ENCODE measurements at regions not wholly inside any gene's neighbourhood (a gene's known extent, or its start where the extent isn't known, plus 50 kb on each side); places are given as distances from the start of the nearest gene placed in this dataset.

DNA sequence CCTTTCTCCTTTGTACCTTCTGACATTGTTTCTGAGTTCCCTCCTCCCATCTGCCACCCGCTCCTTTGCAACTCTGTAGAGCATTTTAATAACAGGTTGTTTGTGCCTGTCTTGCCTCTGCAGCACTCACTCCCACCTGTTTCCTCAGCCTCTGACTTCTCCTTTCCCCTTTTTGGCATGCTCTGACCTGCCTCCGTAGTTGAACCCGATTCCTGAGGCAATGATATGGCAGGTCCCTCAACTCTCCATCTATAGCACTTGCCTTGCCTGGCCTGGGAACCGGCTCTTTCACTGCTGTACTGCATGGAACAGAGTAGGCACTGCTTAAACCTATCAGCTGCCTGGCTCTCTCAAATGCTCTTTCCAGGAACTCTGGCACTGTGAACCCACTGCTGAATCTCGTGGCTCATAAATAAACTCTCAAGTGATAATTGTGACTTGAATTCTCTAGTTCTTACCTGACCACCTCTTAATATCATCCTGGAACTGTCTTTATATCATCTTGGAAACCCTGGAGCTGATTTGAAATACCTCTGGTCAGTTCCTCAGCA lies 50.3 kb downstream of the UTRN start:
- DNase-seq: no peak

DNA sequence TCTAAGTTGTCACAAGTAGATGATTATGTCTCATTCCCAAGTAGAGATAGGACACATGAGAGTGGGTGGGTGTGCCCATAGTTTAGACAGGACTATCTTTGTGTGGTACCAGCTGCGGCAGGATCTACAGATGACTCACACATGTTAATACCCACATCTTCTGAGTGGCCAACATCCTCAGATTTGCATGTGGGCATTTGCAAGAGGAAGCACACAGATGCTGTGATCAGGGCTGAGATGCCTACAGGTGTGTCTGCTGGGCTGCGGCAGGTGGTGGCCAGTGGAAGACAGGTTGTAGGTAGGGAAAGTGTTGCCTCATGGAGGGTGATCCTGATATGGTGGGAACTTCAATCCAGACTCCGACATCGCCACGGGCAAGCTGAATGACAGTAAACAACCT lies 50.8 kb downstream of the UTRN start:
- peak; percentile 53 for DNase-seq

DNA sequence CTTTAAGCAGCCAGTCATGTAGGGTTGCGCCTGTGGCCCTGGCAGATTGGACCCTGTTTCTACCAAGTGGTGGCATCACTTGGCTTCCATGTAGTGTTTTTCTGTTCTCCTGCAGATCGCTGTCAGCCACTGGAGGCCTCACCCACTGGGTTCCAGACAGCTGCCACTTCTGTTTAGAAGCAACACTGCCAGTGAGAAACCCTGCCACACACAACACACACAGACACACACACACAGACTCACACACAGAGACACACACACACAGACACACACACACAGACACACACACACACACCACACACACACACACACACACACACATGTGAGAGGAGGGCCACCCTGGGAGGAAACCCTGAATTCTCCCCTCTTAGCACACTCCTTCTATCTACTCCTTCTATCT lies 51.8 kb downstream of the UTRN start:
- DNase-seq: no peak

DNA sequence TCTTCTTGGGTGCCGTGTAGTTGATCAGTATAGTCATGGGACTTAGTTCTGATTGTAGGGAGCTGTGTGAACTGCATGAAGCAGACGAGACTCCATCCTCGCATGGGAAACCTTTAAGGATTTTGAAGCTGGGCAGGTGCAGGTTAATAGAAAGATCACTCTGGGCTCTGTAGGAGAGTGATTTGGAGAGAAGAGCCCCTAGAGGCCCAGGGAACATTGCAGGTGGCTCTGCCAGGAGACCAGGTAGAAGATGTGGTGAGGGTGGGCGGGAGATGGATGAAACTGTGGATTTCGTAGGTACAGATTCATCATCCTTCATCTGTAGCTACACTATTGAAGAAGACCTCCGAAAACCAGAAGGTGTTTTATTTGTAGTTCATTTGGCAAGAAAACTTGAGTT lies 53.3 kb downstream of the UTRN start:
- no peak for DNase-seq

DNA sequence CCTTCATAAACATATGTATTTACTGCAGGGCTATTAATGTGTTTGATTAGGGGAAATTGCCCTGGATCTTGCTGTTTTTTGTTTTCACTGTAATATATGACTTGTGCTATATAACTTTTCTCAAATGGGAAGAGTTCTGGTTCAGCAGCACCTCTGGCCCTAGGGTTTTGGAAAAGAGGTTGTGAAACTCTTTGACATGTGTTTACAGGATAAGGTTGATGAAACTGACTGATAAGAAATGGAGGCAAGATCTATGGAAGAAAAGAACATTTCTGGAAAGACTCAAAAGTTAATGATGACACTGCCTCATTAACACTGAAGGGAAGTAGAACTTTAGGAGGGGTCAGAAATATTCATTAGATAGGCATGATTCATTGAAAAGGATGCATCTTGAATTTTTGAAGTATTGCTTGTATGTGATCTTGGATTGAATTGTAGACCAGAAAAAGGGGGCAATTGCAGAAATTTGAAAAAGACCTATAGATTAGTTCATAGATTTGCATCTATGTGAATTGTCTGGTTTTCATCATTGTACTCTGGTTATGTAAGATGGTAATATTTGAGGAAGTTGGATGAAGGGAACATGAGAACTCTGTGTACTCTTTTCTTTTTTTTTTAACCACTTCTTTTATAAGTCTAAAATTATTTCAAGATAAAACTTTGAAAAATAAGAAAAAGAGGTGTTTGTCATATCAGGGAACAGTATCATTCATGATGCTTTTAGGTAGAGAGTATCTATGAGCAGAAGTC lies 54.0 kb downstream of the UTRN start:
- no peak for DNase-seq

DNA sequence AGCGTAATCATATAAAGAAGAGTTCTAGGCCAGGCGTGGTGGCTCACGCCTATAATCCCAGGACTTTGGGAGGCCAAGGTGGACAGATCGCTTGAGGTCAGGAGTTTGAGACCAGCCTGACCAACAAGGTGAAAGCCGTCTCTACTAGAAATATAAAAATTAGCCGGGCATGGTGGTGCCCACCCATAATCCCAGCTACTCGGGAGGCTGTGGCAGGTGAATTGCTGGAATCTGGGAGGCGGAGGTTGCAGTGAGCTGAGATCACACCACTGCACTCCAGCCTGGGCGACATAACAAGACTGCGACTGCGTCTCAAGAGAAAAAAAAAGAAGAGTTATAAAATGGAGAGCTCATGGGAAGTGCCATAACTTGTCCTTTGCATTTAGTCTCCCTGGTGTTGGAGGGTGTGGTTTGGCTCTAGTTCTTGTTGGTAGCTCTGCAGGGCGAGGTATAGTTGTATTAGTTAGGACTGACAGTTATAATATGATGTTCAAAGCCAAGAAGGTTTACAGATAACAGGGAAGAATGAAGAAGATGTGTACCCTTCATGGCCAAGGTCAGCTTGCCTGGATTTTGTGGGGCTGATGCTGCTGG lies 54.8 kb downstream of the UTRN start:
- DNase-seq: no peak

DNA sequence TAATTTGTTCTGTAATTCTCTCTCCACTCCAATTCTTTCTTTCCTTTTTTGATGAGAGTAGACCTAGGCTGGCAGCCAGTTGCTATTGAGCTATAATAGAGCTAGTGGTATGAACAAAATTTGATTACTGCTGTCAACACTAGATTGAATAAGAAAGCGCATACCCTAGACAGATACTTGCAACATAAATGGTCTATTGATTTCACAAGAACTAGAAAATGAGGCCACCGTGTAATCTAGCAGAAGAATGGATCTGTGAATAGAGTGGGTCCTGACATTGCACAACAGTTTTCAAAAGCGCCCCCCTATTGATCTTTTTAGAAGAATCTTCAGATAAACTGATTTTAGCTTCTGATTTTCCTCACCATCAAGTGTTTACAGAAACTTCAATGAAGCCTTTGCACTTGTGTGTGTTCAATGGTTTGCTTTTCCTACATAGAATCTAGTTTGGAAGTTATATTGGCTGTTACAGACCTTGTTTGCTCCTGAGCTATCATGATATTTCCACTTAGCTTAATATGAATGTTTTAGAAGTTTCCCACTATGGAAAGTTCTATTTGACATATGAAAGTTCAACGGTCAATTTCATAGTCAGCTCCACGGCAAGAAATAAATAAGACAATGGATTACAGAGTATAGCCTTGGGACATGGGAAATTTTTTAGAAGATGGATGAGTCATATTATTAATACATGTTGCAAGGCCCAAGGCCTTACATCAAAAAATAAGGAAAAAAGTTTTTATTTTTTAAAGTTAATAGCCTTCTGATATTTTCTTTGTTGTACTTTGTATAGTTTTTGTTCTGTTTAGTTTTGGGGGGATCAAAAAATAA lies 55.6 kb downstream of the UTRN start:
- no peak for DNase-seq

DNA sequence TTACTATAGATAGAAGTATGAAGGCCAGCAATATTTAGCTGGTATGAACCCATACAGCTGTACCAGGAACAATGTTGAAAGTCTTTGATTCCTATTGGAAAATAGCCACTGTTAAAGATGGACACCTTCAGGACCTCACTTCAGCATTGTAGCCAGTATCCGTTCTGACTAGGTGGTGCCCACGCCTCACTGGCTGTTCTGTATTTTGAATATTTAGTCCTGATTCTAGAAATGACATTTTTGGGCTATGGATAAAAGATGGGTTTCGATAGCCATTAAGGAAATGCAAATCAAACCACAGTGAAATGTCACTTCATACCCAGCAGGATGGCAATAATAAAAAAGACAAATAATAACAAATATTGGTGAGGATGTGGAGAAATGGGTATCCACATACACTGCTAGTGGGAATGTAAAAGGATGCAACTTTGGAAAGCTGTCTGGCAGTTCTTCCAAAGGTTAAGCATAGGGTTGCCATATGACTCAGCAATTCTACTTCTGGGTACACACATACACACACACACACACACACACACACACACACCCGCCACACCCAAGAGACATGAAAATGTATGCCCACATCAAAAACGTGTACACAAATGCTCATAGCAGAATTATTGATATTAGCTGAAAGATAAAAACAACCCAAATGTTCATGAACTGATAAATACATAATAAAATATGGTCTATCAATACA lies 56.8 kb downstream of the UTRN start:
- peak; percentile 29 for DNase-seq

DNA sequence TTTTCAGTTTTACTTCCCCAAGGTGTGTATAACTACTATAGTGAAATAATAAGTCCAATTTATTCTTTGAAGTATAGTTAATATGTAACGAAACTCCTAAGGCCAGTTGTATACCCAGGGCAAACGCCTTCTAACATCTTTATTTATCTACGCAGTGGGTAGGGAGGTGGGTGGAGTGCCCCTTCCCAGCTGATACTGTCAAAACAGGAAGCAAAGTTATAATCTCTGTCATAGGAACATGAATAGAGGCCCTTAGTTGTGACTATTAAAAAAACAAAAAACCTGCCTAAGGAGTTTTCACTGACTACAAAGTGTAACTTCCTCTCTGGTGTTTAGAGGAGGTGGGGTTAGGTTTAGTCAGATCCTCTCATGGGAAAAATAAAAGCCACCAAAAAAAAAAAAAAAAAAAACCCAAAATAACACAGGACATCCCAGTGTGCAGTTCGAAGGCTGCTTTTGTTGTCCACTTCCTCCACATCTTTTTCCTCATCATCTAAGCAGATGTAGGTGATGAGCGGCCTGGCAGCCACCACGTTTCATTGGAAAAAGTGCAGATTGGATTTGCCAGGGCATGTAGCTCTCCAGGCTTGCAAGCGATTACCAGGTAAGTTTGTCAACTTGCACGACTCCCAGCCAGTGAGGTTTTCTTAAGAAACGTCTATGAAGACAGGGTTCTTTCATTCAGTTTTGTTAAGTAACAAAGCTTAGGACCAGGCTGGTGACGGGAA lies 58.7 kb downstream of the UTRN start:
- peak; percentile 80 for DNase-seq

DNA sequence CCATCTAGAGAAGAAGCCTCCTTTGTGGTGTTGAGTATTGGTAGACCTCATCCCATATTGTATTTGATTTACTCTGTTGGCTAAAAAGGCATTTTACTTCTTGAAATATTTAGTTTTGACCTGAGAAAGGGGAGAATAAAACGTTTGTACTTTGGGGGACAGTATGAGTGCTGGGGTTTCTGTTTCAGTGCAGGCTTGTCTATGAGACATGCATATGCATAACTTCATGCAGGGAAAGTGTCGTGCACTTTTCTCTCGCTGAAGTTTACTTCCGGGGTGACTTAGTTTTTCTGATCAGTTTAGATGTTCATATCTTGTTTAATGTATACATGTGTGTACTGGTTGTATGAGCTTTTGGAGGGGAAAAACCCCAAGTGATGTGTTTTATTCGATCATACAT lies 59.5 kb downstream of the UTRN start:
- peak; percentile 59 for DNase-seq

DNA sequence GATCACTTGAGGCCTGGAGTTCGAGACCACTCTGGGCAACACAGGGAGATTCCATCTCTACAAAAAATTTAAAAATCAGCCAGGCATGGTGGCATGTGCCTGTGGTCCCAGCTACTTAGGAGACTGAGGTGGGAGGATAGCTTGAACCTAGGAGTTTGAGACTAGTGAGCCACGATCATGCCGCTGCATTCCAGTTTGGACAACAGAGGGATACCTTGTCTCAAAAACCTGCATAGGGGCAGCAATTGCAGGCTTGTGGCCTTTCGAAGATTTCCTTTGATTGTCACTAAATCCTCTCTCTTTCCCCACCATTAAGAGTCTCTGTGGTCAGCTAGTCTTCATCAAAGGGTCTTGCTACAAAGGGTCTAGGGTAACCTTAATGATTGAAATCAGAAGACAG lies 60.3 kb downstream of the UTRN start:
- DNase-seq: no peak

DNA sequence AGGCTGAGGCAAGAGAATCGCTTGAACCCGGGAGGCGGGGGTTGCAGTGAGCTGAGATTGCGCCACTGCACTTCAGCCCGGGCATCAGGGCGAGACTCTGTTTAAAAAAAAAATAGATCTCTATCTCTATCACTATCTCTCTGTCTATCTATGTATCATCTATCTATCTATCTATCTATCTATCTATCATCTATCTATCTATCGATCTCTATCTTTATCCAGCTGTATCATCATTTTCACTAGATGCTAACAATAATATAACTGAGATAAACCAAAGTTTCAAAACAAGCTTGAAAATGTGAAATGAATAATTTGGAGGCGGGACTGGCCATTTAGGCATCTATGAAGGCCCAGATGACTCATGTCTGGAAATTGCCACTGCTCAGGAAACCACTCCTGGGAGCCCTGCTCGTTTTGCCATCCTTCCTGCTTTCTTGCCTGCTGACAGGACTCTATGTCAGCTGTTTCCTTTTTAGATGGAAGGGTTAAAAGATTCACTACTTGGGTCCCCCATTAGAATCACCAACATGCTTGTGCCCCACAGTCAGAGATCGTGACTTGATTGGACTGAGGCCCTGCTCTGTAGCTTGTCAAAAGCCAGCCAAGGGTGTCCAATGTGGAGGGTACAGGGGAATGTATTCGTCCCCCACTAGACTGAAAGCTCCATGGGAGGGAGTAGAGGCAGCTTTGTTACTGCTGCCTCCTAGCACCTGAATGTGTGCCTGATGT lies 61.7 kb downstream of the UTRN start:
- DNase-seq: peak; percentile 26

DNA sequence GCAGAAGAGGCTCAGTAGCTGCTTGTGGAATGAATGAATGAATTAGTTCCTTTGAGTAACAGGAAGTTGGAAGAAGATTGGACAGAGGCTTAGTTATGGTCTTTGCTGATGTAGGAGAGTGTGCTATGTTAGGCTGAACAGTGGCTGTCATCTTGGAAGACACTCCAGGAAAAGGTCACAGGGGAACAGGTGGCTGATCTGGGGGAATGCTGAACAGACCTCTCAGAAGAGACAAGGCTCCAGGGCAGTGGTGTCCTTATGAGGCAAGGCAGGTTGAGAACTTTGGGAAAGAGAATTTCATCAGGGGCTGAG lies 62.3 kb downstream of the UTRN start:
- DNase-seq: no peak

DNA sequence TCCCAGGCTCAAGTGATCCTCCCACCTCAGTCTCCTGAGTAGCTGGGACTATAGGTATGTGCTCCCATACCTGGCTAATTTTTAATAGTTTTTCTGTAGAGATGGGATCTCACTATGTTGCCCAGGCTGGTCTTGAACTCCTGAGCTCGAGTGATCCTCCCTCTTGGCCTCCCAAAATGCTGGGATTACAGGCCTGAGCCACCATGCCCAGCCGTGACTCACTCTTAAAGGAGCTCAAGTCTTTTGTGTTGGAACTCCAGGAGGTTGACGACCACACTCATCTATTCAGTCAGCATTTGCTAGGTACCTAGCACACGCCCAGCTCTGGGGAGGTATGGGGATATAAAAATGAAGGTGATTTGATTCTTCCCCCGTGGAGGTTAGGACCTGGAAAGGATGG lies 62.8 kb downstream of the UTRN start:
- DNase-seq: no peak

DNA sequence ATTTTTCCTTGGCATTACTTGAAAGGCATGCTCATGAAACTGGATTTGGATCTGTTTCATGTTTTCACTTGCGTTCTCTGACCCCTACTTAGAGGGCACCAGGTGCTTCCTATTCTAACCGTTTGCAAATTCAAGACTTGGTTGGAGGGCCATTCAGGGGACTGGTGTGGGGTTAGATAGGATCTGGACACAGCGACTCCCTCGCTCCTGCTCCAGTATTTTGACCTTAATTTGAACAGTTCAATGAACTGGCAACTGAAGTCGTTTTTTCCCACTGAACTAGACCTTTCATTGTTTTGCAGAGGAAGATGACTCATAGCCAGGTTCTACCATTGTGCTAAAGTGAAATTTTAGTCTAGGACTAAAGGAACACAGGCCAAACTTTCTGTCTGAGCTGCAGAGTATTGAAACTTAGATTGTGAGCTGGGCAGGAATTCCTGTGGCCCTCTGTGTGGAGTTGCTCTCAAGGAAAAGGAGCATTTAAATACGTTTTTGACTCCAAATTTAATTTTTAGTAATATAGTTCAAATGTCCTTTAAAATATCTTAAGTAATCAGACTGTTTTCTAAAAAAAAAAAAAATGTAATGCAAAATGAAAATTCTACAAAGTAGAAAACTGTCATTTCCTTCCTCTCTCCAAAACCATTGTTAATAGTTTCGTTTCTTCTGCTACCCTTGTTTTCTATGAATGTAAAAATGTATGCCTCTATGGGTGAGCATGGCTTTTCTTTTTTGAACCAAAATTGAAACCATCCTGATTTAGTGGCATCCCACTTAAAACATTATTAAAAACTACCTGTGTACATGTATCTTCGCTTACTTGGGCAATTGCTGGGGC lies 64.8 kb downstream of the UTRN start:
- peak; percentile 43 for DNase-seq

DNA sequence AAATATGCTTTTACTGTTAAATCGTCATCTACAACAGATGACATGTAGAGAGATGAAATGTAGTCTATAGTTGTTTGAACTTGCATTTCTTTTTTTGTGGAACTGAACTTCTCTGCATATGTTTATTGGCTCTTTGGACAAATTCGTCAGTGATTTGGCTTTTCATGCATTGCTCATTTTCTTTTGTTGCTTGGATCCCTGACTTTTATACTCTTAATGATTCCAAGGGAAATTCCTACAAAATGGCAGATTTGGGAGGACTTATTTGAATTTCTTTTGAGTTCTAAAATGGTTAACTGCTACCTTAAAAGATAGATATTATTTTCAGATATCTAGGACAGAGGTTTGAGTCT lies 65.4 kb downstream of the UTRN start:
- no peak for DNase-seq

DNA sequence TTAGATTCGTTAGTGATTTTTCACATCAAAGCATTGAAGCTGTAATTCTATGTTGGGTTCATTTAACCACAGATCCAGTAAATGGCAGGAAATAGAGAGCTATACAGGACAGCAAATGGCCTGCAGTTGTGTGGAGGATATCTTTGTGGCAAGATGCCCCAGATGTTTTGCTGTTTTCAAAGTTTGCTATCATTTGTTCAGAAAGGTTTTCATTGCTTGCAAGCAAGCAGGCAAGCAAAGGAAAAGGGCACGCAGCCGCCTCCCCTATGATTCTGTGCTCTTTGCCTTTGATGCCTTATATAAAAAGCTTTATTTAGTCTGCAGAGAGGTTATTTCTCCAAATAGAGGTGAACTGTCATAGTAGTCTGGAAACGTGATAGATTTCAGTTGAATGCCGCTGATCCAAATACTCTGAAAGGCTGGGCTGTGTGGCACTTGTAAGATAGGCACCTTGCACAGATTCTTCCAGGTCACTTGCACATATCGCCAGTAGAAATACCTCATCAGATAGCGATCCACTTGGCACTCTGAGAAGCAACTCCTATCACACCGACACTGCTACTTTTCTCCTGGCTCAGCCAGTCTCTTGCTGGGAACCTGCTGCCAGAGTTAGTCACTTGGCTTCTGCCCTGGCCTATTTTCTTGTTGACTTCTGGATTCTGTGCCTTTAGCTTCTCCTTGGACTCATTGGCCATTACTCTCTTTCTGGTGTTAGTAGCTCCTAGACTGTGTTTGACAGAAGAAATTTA lies 66.4 kb downstream of the UTRN start:
- peak; percentile 32 for DNase-seq

DNA sequence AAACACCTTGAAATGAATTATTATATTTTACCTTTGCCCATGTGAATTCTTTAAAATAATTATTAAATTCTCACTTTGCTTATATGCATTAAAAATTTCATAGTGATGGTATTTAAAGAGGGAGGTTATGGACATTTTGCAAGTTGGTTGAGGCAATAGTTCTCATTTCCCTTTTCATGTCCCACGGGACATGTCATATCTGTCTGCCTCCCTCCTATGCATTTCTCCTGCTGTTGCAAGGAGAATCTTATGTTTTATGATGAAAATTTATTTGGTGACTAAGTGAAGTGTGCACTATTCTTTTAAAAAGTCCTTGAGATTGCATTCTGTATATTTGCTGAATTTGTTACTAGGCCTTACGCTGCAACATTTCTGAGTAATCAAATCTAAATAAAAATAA lies 67.2 kb downstream of the UTRN start:
- no peak for DNase-seq

DNA sequence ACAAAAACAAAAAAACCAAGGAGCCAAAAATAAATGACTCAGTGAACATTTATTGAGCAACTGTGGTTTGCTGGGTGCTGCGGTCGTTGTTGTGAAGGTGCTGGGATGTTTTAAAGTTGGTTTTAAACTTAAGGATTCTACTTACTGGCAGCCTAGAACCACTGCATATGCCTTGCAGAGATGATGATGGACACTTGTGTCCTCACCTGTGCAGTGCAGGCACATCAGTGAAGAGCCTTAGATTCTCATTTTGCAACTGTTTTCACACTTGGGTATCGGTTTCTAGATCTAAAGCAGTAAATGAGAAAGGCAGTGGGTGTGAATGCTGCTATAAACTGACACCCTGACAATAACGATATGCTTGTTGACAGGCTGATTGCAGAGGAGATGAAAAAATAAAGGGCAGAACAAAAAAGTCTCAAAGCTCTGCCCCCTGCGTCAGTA lies 68.8 kb downstream of the UTRN start:
- DNase-seq: peak; percentile 60

DNA sequence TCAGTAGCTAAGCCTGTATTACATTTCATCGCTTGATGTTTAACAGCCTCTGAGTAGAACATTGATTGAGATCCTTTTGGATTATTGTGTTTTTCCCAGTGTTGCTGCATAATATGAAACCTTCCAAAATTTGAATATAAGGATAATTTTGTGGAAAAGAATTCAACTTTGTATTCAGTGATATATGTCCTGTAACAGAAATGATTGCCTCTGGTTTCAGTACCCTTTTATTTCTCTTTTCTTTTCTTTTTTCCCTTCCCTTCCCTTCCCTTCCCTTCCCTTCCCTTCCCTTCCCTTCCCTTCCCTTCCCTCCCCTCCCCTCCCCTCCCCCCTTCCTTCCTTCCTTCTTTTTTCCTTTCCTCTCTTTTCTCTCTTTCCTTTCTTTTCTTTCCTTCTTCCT lies 74.6 kb downstream of the UTRN start:
- no peak for DNase-seq
